AG09319 (cell line): ENCODE measurements at regions not wholly inside any gene's neighbourhood (a gene's known extent, or its start where the extent isn't known, plus 50 kb on each side); places are given as distances from the start of the nearest gene placed in this dataset.
"Not testable (repeated sequence)": the region's sequence is repeated elsewhere in the genome, so short reads cannot be mapped to it uniquely, and the experiment has no call there.

Experiments used
- DNase-seq: peaks from one replicate; pipeline ENCODE4 v3.0.0-alpha.2; 2010; ENCODE audit warnings: low read depth; ENCODE audit errors: extremely low read depth
- CTCF ChIP-seq: IDR thresholded peaks from 2 replicates; pipeline ENCODE4 v1.5.1; 2011; ENCODE audit warnings: low read depth, mild to moderate bottlenecking, inconsistent platforms, low read length, moderate library complexity

GRCh38 chr15:83380682-83381081 is 66.5 kb upstream of the SH3GL3 start:
- TF ChIP-seq CTCF: peak; percentile 45
- DNase-seq: no peak

GRCh38 chr15:83383608-83384139 is 63.5 kb upstream of the SH3GL3 start:
- DNase-seq: not testable (repeated sequence)

GRCh38 chr15:83396101-83396500 is 51.0 kb upstream of the SH3GL3 start:
- no peak for DNase-seq
- TF ChIP-seq CTCF: no peak
